VCaP (cell line): ENCODE measurements at regions not wholly inside any gene's neighbourhood (a gene's known extent, or its start where the extent isn't known, plus 50 kb on each side); places are given as distances from the start of the nearest gene placed in this dataset.
A peak's percentile ranks its signal among the peaks of the same experiment; 100 is the strongest.

Experiments used
- H3K27ac ChIP-seq: fragments of 450-650 bp; 2 replicates; pipeline ENCODE4 v1.5.1; 2017
- CTCF ChIP-seq: fragments of 450-650 bp; conservative IDR thresholded peaks from 2 replicates; pipeline ENCODE4 v1.5.1; 2017; ENCODE audit warnings: mild to moderate bottlenecking, moderate library complexity

- H3K27ac ChIP-seq = no peak overlapping the region
- TF ChIP-seq CTCF = no peak
Measured at GRCh38 chr2:16824472-16824871, 158.8 kb upstream of the CYRIA start.

GRCh38 chr2:16821692-16822091 is 156.1 kb upstream of the CYRIA start:
- H3K27ac ChIP-seq = peak overlapping the region; percentile 53
- TF ChIP-seq CTCF = no peak

- TF ChIP-seq CTCF = no peak
- peak overlapping the region; percentile 83 for H3K27ac ChIP-seq
Measured at GRCh38 chr2:16818203-16818556, 152.5 kb upstream of the CYRIA start.

- H3K27ac ChIP-seq = peak overlapping the region; percentile 83
Measured at GRCh38 chr2:16817305-16818202, 151.9 kb upstream of the CYRIA start.

GRCh38 chr2:16816522-16816921 is 150.9 kb upstream of the CYRIA start:
- H3K27ac ChIP-seq = peak overlapping the region; percentile 83
- TF ChIP-seq CTCF = no peak

More at GRCh38 chr2:16817305-16818202, 151.9 kb upstream of the CYRIA start:
- no peak for TF ChIP-seq CTCF

GRCh38 chr2:16816016-16816415 is 150.4 kb upstream of the CYRIA start:
- TF ChIP-seq CTCF = no peak
- H3K27ac ChIP-seq = peak overlapping the region; percentile 83

GRCh38 chr2:16813593-16813992 is 148.0 kb upstream of the CYRIA start:
- no peak overlapping the region for H3K27ac ChIP-seq
- TF ChIP-seq CTCF = no peak
